Neuronal stem cell (in vitro differentiated cells): ENCODE measurements at regions not wholly inside any gene's neighbourhood (a gene's known extent, or its start where the extent isn't known, plus 50 kb on each side); places are given as distances from the start of the nearest gene placed in this dataset.

Experiments
- DNase-seq: peaks from one replicate; pipeline ENCODE4 v3.0.0-alpha.2; 2013; ENCODE audit warnings: low spot score
- H2AFZ ChIP-seq: one replicate; pipeline ENCODE4 v1.6.1; 2013; ENCODE audit warnings: mild to moderate bottlenecking, low read length, inconsistent platforms
- H2AK5ac ChIP-seq: 2 replicates; pipeline ENCODE4 v1.6.1; 2013; ENCODE audit warnings: low read depth, mild to moderate bottlenecking, inconsistent platforms, low read length, moderate library complexity, mixed read lengths
- H2BK120ac ChIP-seq: 2 replicates; pipeline ENCODE4 v1.6.1; 2013; ENCODE audit warnings: low read depth, mild to moderate bottlenecking, inconsistent platforms, low read length, moderate library complexity, mixed read lengths
- H2BK12ac ChIP-seq: one replicate; pipeline ENCODE4 v1.6.1; 2013; ENCODE audit warnings: low read length, inconsistent platforms
- H2BK15ac ChIP-seq: 2 replicates; pipeline ENCODE4 v1.6.1; 2013; ENCODE audit warnings: mild to moderate bottlenecking, low read length, inconsistent platforms, mixed read lengths
- H2BK5ac ChIP-seq: one replicate; pipeline ENCODE4 v1.6.1; 2013; ENCODE audit warnings: inconsistent platforms, mild to moderate bottlenecking, low read length, moderate library complexity
- H3K14ac ChIP-seq: one replicate; pipeline ENCODE4 v1.6.1; 2013; ENCODE audit warnings: low read length, inconsistent platforms
- H3K18ac ChIP-seq: 2 replicates; pipeline ENCODE4 v1.6.1; 2013; ENCODE audit warnings: low read length, inconsistent platforms
- H3K23ac ChIP-seq: 2 replicates; pipeline ENCODE4 v1.6.1; 2013; ENCODE audit warnings: low read depth, mild to moderate bottlenecking, mixed read lengths, low read length, inconsistent platforms; ENCODE audit not compliant: poor library complexity
- H3K27ac ChIP-seq: replicated peaks from 3 replicates; pipeline ENCODE4 v1.5.1; 2013; ENCODE audit warnings: low read length, inconsistent platforms
- H3K27me3 ChIP-seq, 3 experiments: 2 replicates each; pipeline ENCODE4 v1.6.1; 2013; ENCODE audit warnings: low read length in 3 of 3, mild to moderate bottlenecking in 2 of 3, inconsistent platforms in 1 of 3, low read depth in 1 of 3, mixed read lengths in 1 of 3, moderate library complexity in 1 of 3; ENCODE audit not compliant: control insufficient read depth in 3 of 3, insufficient read depth in 3 of 3
- H3K36me3 ChIP-seq, 2 donors: replicated peaks in 1 of 2; 2 replicates each; pipeline ENCODE4 v1.6.1; 2013; ENCODE audit warnings: low read length in 2 of 2; ENCODE audit not compliant: control insufficient read depth in 2 of 2, insufficient read depth in 2 of 2
- H3K4ac ChIP-seq: 2 replicates; pipeline ENCODE4 v1.6.1; 2013; ENCODE audit warnings: inconsistent platforms, mild to moderate bottlenecking, low read length, moderate library complexity
- H3K4me1 ChIP-seq, 2 donors: 1 replicate in 1 of 2; 2 replicates in 1 of 2; pipeline ENCODE4 v1.6.1; 2013; ENCODE audit warnings: low read length in 2 of 2, low read depth in 1 of 2; ENCODE audit not compliant: control insufficient read depth in 2 of 2, insufficient read depth in 1 of 2
- H3K4me2 ChIP-seq: one replicate; pipeline ENCODE4 v1.6.1; 2013; ENCODE audit warnings: mild to moderate bottlenecking, low read length, inconsistent platforms; ENCODE audit not compliant: insufficient read depth, poor library complexity, severe bottlenecking
- H3K4me3 ChIP-seq, 2 donors: 2 replicates each; pipeline ENCODE4 v1.5.1; 2013; ENCODE audit warnings: low read length in 2 of 2, mild to moderate bottlenecking in 2 of 2, inconsistent platforms in 1 of 2, moderate library complexity in 1 of 2
- H3K79me1 ChIP-seq: one replicate; pipeline ENCODE4 v1.6.1; 2013; ENCODE audit warnings: low read depth, mild to moderate bottlenecking, inconsistent platforms, low read length, moderate library complexity
- H3K9ac ChIP-seq: one replicate; pipeline ENCODE4 v1.6.1; 2013; ENCODE audit warnings: mild to moderate bottlenecking, low read depth, low read length, inconsistent platforms; ENCODE audit not compliant: poor library complexity
- H3K9me3 ChIP-seq, 2 donors: replicated peaks in 1 of 2; 2 replicates each; pipeline versions ENCODE3 to v1.6.1; 2013; ENCODE audit warnings: low read length in 2 of 2, mild to moderate bottlenecking in 2 of 2, inconsistent platforms in 1 of 2, low read depth in 1 of 2, mixed read lengths in 1 of 2, moderate library complexity in 1 of 2; ENCODE audit not compliant: control insufficient read depth in 2 of 2, insufficient read depth in 1 of 2
- H4K8ac ChIP-seq: one replicate; pipeline ENCODE4 v1.6.1; 2013; ENCODE audit warnings: low read depth, mild to moderate bottlenecking, inconsistent platforms, low read length, moderate library complexity
- H4K91ac ChIP-seq: one replicate; pipeline ENCODE4 v1.6.1; 2013; ENCODE audit warnings: low read length, low read depth, mild to moderate bottlenecking, inconsistent platforms; ENCODE audit not compliant: poor library complexity
- WGBS, 2 donors: extraction: QIAGEN DNeasy Blood & Tissue Kit; methylation state at CpG; one replicate each; pipeline ENCODE4 v1.1.7; 2013; ENCODE audit warnings: missing lambda C conversion rate in 2 of 2, mixed read lengths in 1 of 2; ENCODE audit not compliant: insufficient read length in 2 of 2, insufficient replicate concordance in 1 of 2; ENCODE audit errors: extremely low coverage in 2 of 2; 5-methylcytosine and 5-hydroxymethylcytosine counted together

- Histone ChIP-seq H3K36me3 (no peaks in the 10 kb centered on the region), H2BK120ac (no peak overlapping the region), H4K8ac (peak overlapping the region; percentile 45), H2BK12ac (no peak overlapping the region), H3K4me1 (no peaks in the 10 kb centered on the region), H3K4me2 (no peak overlapping the region), H3K23ac (no peak overlapping the region), H2AFZ (no peak overlapping the region), H4K91ac (no peak overlapping the region), H3K18ac (peak overlapping the region; percentile 11), H3K79me1 (no peaks in the 10 kb centered on the region), H2BK15ac (peak overlapping the region; percentile 10), H3K27ac (no peak overlapping the region), H2BK5ac (no peak overlapping the region), H3K9me3 (no peaks in the 10 kb centered on the region), H3K4me3 (no peak overlapping the region), H3K9ac (no peak overlapping the region), H3K4ac (no peak overlapping the region), H3K14ac (no peak overlapping the region), H2AK5ac (peak overlapping the region; percentile 3), H3K27me3 (no peaks in the 10 kb centered on the region)
- no peak for DNase-seq
- WGBS, 2 donors, result no CpG with 5 or more reads among the region's 3 CpGs
Measured at GRCh38 chr5:121263456-121263855, 588.2 kb upstream of the FTMT start.

- no peaks in the 10 kb centered on the region for H3K79me1 ChIP-seq
- no peak overlapping the region for H3K14ac ChIP-seq
- H3K18ac ChIP-seq, result no peak overlapping the region
- H3K27ac ChIP-seq, result no peak overlapping the region
- H3K4ac ChIP-seq, result no peak overlapping the region
- no peak overlapping the region for H4K8ac ChIP-seq
- no peaks in the 10 kb centered on the region for H3K36me3 ChIP-seq
- no peak overlapping the region for H2BK12ac ChIP-seq
- no peaks in the 10 kb centered on the region for H3K27me3 ChIP-seq
- WGBS, 2 donors, result no CpG with 5 or more reads among the region's 3 CpGs
- H2AK5ac ChIP-seq, result no peak overlapping the region
- no peak overlapping the region for H3K4me3 ChIP-seq
- no peak overlapping the region for H2AFZ ChIP-seq
- H2BK15ac ChIP-seq, result no peak overlapping the region
- no peak overlapping the region for H3K9ac ChIP-seq
- no peak overlapping the region for H2BK120ac ChIP-seq
- H3K9me3 ChIP-seq, result no peaks in the 10 kb centered on the region
- H3K23ac ChIP-seq, result no peak overlapping the region
- no peak overlapping the region for H2BK5ac ChIP-seq
- H4K91ac ChIP-seq, result no peak overlapping the region
- no peaks in the 10 kb centered on the region for H3K4me1 ChIP-seq
- H3K4me2 ChIP-seq, result no peak overlapping the region
- DNase-seq, result no peak
Measured at GRCh38 chr5:121264605-121265004, 587.1 kb upstream of the FTMT start.

- Histone ChIP-seq H3K14ac (no peak overlapping the region), H2AK5ac (no peak overlapping the region), H3K27me3 (no peaks in the 10 kb centered on the region), H3K23ac (no peak overlapping the region), H3K9me3 (no peaks in the 10 kb centered on the region), H3K18ac (no peak overlapping the region), H3K36me3 (no peaks in the 10 kb centered on the region), H3K4me2 (no peak overlapping the region), H2BK120ac (no peak overlapping the region), H3K4me3 (no peak overlapping the region), H2BK15ac (no peak overlapping the region), H4K91ac (no peak overlapping the region), H4K8ac (no peak overlapping the region), H3K9ac (no peak overlapping the region), H2BK12ac (no peak overlapping the region), H3K4ac (no peak overlapping the region), H3K79me1 (no peaks in the 10 kb centered on the region), H2BK5ac (no peak overlapping the region), H3K27ac (no peak overlapping the region), H3K4me1 (peaks cover 0 to 3% of the 10 kb centered on the region in 2 donors), H2AFZ (no peak overlapping the region)
- no peak for DNase-seq
- no CpG with 5 or more reads among the region's 2 CpGs for WGBS, 2 donors
Measured at GRCh38 chr5:121271546-121271945, 580.1 kb upstream of the FTMT start.

GRCh38 chr5:121273833-121274433, 577.7 kb upstream of the FTMT start:
- H3K4me2 ChIP-seq, result no peak overlapping the region
- H3K18ac ChIP-seq, result no peak overlapping the region
- H2AFZ ChIP-seq, result peak overlapping the region; percentile 36
- H3K4ac ChIP-seq, result no peak overlapping the region
- no peak overlapping the region for H4K91ac ChIP-seq
- no peak overlapping the region for H3K14ac ChIP-seq
- H3K27me3 ChIP-seq, result no peaks in the 10 kb centered on the region
- H3K9me3 ChIP-seq, result no peaks in the 10 kb centered on the region
- H2BK120ac ChIP-seq, result no peak overlapping the region
- no peaks in the 10 kb centered on the region for H3K79me1 ChIP-seq
- no peak overlapping the region for H2BK5ac ChIP-seq
- no peaks in the 10 kb centered on the region for H3K36me3 ChIP-seq
- no peak overlapping the region for H3K27ac ChIP-seq
- H4K8ac ChIP-seq, result no peak overlapping the region
- no peak overlapping the region for H2AK5ac ChIP-seq
- H3K9ac ChIP-seq, result no peak overlapping the region
- no peak for DNase-seq
- H3K4me3 ChIP-seq, result no peak overlapping the region
- peaks cover 0 to 3% of the 10 kb centered on the region in 2 donors for H3K4me1 ChIP-seq
- no peak overlapping the region for H2BK12ac ChIP-seq
- WGBS, 2 donors, result no CpG with 5 or more reads among the region's 2 CpGs
- H3K23ac ChIP-seq, result no peak overlapping the region
- no peak overlapping the region for H2BK15ac ChIP-seq
